GM12865 (cell line): ENCODE measurements at regions not wholly inside any gene's neighbourhood (a gene's known extent, or its start where the extent isn't known, plus 50 kb on each side); places are given as distances from the start of the nearest gene placed in this dataset.
"Not testable (repeated sequence)": the region's sequence is repeated elsewhere in the genome, so short reads cannot be mapped to it uniquely, and the experiment has no call there.

Source experiments
- DNase-seq: peaks from one replicate; pipeline ENCODE4 v3.0.0; 2010; ENCODE audit warnings: low read depth
- H3K4me3 ChIP-seq: 2 replicates; pipeline ENCODE4 v1.5.1; 2011; ENCODE audit warnings: mild to moderate bottlenecking, low read depth, low read length, control low read depth
- TF ChIP-seq, protein P1 (sequence below): IDR thresholded peaks from 2 replicates; pipeline ENCODE4 v1.5.1; 2011; ENCODE audit warnings: low read length, control low read depth, low read depth, inconsistent platforms; ENCODE audit not compliant: insufficient read depth; ENCODE audit errors: missing control alignments

DNA sequence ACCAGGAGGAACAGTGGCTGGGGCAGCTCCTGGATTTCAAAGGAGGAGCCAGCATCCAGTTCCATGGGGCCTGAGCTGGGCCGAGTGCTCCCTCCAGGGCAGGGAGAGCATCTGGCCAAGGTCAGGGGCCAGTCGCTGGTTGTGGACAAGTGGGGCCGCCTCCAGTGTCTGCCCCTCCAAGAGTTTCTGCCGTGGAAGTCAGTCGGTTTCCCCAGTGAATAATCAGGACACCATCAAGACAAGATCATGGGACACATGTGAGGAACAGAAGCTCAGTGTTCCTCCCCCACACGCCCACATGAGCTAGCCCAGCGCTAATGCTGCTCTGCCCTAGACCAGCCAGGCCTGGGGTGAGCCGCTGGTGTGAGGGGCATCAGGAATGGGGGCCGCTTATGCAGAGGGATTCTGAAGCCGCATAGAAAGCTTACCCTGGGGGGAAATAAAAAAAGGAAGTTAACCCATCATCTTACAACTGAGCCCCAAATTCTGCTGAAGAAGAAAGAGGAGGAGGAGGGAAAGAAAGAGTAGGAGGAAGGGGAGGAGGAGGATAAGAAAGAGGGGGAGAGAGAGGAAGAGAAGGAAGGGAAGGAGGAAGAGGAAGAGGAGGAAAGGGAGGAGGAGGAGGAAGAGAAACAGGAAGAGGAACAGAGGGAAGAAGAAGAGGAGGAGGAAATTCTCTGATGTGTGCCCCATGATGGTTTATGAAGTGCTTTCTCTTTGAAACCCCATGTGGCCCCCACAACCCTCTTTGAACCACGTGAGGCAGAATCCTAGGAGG, 198.4 kb downstream of the MATN1 start:
- no peak overlapping the region for H3K4me3 ChIP-seq
- TF ChIP-seq, protein P1, sequence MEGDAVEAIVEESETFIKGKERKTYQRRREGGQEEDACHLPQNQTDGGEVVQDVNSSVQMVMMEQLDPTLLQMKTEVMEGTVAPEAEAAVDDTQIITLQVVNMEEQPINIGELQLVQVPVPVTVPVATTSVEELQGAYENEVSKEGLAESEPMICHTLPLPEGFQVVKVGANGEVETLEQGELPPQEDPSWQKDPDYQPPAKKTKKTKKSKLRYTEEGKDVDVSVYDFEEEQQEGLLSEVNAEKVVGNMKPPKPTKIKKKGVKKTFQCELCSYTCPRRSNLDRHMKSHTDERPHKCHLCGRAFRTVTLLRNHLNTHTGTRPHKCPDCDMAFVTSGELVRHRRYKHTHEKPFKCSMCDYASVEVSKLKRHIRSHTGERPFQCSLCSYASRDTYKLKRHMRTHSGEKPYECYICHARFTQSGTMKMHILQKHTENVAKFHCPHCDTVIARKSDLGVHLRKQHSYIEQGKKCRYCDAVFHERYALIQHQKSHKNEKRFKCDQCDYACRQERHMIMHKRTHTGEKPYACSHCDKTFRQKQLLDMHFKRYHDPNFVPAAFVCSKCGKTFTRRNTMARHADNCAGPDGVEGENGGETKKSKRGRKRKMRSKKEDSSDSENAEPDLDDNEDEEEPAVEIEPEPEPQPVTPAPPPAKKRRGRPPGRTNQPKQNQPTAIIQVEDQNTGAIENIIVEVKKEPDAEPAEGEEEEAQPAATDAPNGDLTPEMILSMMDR = no peak

DNA sequence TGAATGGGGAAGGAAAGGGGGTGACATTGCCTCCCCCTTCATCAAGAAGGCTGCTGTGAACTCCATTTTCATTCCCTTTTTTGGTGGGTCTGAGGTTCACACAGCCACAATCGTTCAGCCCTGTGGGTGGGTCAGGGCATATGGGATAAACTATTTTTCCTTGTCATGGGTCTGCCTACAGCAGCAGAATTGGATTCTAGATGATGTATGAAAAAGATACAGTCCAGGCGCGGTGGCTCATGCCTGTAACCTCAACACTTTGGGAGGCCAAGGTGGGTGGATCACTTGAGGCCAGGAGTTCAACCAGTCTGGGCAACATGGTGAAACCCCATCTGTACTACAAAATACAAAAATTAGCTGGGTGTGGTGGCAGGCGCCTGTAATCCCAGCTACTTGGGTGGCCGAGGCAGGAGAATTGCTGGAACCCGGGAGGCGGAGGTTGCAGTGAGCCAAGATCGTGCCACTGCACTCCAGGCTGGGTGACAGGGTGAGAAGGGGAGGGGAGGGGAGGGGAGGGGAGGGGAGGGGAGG, 199.3 kb downstream of the MATN1 start:
- not testable (repeated sequence) for DNase-seq, H3K4me3 ChIP-seq

More for the DNA sequence above, 198.4 kb downstream of the MATN1 start:
- no peak for DNase-seq

DNA sequence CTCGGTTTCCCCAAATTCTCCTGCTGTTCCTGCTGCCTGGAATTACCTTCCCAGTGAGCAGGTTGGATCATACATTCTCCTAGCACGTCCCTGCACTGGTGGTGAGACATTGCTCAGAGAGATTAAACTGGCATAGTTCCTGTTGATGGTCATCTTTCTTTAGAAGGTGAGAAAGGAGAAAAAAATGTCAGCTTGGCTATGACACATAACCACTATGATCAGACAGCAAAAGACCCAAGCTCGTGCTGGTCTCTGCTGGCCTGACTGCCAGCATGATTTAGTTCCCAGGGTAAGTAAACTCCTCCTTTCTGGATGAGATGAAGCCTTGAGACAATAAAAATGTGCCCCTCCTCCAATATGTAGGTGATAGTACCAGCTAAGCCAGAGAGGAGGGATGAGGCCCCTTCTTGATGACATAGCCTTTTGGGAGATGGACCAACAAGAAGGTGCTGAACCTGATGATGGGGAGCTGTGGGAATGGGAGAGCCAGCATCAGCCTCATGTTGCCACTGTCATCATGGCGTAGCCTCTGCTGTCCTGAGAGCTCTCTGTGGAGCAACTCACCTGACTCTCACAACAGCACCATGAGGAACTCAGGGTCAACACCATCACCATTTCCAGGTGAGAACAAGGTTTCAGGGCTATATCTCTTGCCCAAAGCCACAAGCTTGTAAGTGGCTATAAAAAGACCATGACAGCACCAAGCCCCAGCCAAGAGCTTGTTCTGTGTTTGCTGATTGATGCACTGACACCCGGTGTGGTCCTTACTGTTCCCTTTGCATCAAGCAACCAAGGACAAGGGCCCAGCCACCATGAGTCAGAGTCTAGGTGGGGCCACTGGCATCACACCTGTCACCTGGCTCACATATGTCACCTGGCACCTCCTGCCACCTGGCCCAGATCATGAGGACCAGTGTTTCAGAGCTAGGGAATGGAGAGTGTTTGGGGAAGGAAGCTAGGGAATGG, 200.0 kb downstream of the MATN1 start:
- no peak overlapping the region for H3K4me3 ChIP-seq
- TF ChIP-seq, protein P1 = no peak
- DNase-seq = no peak

DNA sequence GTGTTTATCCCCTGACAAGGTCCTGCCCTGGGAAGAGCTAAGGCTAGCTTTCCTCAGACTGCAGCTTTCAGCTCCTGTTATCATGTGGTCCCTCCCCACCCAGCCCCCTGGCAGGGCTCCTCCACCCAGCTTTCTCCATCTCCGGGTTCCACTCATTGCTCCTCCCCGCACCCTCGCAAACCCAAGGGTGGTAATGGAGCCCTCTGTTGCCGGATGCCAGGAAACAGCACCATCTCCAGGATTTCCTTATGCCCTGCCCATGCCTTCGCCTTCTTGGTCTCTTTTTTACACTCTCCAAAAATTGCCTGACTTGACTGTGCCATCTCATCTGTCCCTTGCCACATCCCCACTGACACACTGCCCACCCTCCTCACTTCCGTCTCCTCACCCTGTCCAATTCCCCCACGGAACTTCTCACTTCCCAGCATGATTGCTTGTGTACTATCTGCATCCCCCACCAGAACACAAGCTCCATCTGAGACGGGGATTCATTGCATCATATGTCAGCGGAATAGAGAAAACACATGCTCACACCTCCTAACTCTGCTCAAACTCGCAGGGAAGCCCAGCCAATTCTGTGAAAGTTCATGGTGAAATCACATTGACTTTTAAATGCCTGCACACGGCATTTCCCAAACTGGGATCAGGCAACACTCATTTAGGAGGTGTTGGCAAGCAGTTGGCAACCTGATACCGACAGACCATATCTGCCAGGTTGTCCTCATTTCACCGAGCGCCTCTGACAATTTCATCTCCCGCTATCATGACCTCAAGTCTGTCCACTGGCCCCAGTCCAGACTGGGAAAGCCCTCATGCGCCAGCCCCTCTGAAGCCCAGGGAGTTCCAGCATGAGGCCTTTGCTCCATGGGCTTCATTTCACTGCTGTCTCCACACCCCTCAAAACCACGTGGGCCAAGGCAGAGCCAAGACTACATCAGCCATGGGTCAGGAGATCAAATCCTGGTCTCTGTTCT, 201.1 kb downstream of the MATN1 start:
- TF ChIP-seq, protein P1 = no peak
- no peak overlapping the region for H3K4me3 ChIP-seq
- DNase-seq = no peak

DNA sequence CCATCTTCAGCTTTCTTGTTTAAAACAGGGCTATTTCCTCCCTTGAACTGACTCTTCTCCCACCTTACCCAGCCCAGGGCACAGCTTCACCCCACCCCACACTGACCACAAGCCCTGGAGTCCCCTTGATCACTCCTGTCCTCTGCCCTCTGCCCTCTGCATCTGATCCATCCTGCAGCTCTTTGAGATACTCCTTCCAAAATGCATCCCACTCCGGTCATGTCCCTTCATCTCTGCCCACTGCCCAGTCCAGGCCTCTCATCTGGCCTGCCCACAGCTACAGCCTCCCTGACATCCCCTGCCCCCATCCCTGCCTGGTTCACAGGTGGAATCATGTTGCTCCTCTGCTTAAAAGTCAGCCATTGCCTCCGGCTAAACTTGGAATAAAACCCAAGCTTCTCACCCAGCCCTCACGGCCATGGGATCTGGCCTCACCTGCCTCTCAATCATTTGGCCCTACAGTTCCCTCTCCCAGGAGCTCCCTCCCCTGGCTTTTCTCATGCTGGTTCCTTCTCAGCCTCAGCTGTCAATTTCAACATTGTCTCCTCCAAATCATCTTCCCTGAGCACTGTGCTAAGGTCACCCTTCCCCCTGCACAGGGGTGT, 202.0 kb downstream of the MATN1 start:
- no peak for DNase-seq
- H3K4me3 ChIP-seq = no peak overlapping the region
- TF ChIP-seq, protein P1 = no peak

DNA sequence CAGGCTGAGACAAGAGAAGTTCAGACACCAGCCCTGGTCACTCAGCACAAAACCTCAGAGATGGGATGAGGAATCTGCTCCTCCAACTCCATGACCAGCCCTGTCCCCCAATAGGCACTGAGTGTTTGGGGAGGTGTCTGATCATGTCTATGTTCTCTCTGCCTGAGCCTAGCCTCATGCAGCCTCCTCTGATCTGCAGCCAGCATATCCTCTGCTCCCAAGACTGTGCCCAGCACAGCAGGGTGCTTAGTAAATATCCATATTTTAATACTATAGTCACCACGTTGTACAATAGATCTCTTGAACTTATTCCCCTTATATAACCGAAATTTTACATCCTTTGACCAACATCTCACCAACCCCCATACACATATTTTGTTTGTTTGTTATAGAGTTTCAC, 202.9 kb downstream of the MATN1 start:
- H3K4me3 ChIP-seq = no peak overlapping the region
- TF ChIP-seq, protein P1 = no peak
- no peak for DNase-seq
